ENCODE measurements at regions not wholly inside any gene's neighbourhood (a gene's known extent, or its start where the extent isn't known, plus 50 kb on each side); places are given as distances from the start of the nearest gene placed in this dataset.

- ChIA-PET CTCF (no interaction called here), POLR2A (no interaction called here)
- H3K27ac Mint-ChIP-seq = no peak overlapping the region
- Histone ChIP-seq H3K79me2 (ENCODE audit: control insufficient read depth, insufficient read depth, low read length) (no peaks in the 10 kb centered on the region), H3K27me3 (replicated peaks in 1 of 4; ENCODE audit: control extremely low read depth in 1 of 4, control insufficient read depth in 3 of 4, insufficient read depth in 4 of 4, low read length in 3 of 4) (peaks cover 0 to 4% (median 0%) of the 10 kb centered on the region in 4 experiments), H3K36me3 (replicated peaks in 1 of 2; ENCODE audit: control extremely low read depth in 1 of 2, control insufficient read depth in 1 of 2, extremely low read depth in 1 of 2, insufficient read depth in 2 of 2, low read length in 1 of 2) (no peaks in the 10 kb centered on the region), H3K27ac (ENCODE audit: low read length in 2 of 2) (no peak overlapping the region), H4K20me1 (ENCODE audit: control insufficient read depth, insufficient read depth, low read length, poor library complexity, severe bottlenecking) (no peaks in the 10 kb centered on the region), H2AFZ (ENCODE audit: insufficient read depth, low read depth, low read length, poor library complexity, severe bottlenecking) (no peak overlapping the region), H3K4me3 (ENCODE audit: control extremely low read depth in 1 of 5, extremely low read depth in 1 of 5, insufficient read depth in 1 of 5, low read depth in 2 of 5, low read length in 4 of 5) (no peak overlapping the region), H3K9ac (ENCODE audit: low read length) (no peak overlapping the region), H3K4me2 (replicated peaks; ENCODE audit: low read depth, low read length, poor library complexity, severe bottlenecking) (no peak overlapping the region), H3K9me3 (ENCODE audit: control extremely low read depth in 1 of 3, control insufficient read depth in 2 of 3, insufficient read depth in 1 of 3, low read length in 2 of 3) (no peaks in the 10 kb centered on the region), H3K4me1 (ENCODE audit: control insufficient read depth in 2 of 2, insufficient read depth in 2 of 2, low read length in 2 of 2) (peaks cover under 1 to 3% of the 10 kb centered on the region in 2 donors)
- no peaks in the 10 kb centered on the region for H3K9me3 Mint-ChIP-seq (ENCODE audit: insufficient read depth)
- intact Hi-C loops (cut with micrococcal nuclease) = no loop called here
- DNase-seq = no peak
- 100% methylated on average over 1 of the region's 2 CpGs for WGBS (ENCODE audit: insufficient coverage)
- no peak for TF ChIP-seq CTCF (IDR thresholded peaks at IDR 0.05)
- TF ChIP-seq EZH2 (IDR thresholded peaks at IDR 0.05; ENCODE audit: borderline replicate concordance, insufficient read depth, low read depth, low read length, poor library complexity, severe bottlenecking) = no peak
- peaks cover 16% of the 10 kb centered on the region for H3K4me1 Mint-ChIP-seq
- no peak overlapping the region for H3K4me3 Mint-ChIP-seq
- ATAC-seq (ENCODE audit: low read depth) = no peak
- H3K27me3 Mint-ChIP-seq = no peaks in the 10 kb centered on the region
These were observed 82.1 kb upstream of the CYRIA start for GRCh38 chr2:16747689-16748088.

- Histone ChIP-seq H3K4me2 (replicated peaks; ENCODE audit: low read depth, low read length, poor library complexity, severe bottlenecking) (no peak overlapping the region), H3K9ac (ENCODE audit: low read length) (no peak overlapping the region), H3K27ac (ENCODE audit: low read length in 2 of 2) (no peak overlapping the region), H2AFZ (ENCODE audit: insufficient read depth, low read depth, low read length, poor library complexity, severe bottlenecking) (no peak overlapping the region), H4K20me1 (ENCODE audit: control insufficient read depth, insufficient read depth, low read length, poor library complexity, severe bottlenecking) (no peaks in the 10 kb centered on the region), H3K79me2 (ENCODE audit: control insufficient read depth, insufficient read depth, low read length) (no peaks in the 10 kb centered on the region), H3K27me3 (replicated peaks in 1 of 4; ENCODE audit: control extremely low read depth in 1 of 4, control insufficient read depth in 3 of 4, insufficient read depth in 4 of 4, low read length in 3 of 4) (peaks cover 0 to 4% (median 0%) of the 10 kb centered on the region in 4 experiments), H3K36me3 (replicated peaks in 1 of 2; ENCODE audit: control extremely low read depth in 1 of 2, control insufficient read depth in 1 of 2, extremely low read depth in 1 of 2, insufficient read depth in 2 of 2, low read length in 1 of 2) (no peaks in the 10 kb centered on the region), H3K4me3 (ENCODE audit: control extremely low read depth in 1 of 5, extremely low read depth in 1 of 5, insufficient read depth in 1 of 5, low read depth in 2 of 5, low read length in 4 of 5) (no peak overlapping the region), H3K9me3 (ENCODE audit: control extremely low read depth in 1 of 3, control insufficient read depth in 2 of 3, insufficient read depth in 1 of 3, low read length in 2 of 3) (no peaks in the 10 kb centered on the region), H3K4me1 (ENCODE audit: control insufficient read depth in 2 of 2, insufficient read depth in 2 of 2, low read length in 2 of 2) (peaks cover 5 to 7% of the 10 kb centered on the region in 2 donors)
- intact Hi-C loops (cut with micrococcal nuclease) = no loop called here
- peaks cover 21% of the 10 kb centered on the region for H3K4me1 Mint-ChIP-seq
- CTCF ChIA-PET = no interaction called here
- H3K9me3 Mint-ChIP-seq (ENCODE audit: insufficient read depth) = no peaks in the 10 kb centered on the region
- 90% methylated on average over 4 of the region's 5 CpGs for WGBS (ENCODE audit: insufficient coverage)
- H3K4me3 Mint-ChIP-seq = no peak overlapping the region
- ATAC-seq (ENCODE audit: low read depth) (no peak), DNase-seq (no peak)
- POLR2A ChIA-PET = no interaction called here
- H3K27ac Mint-ChIP-seq = no peak overlapping the region
- TF ChIP-seq CTCF (IDR thresholded peaks at IDR 0.05) = no peak
- TF ChIP-seq EZH2 (IDR thresholded peaks at IDR 0.05; ENCODE audit: borderline replicate concordance, insufficient read depth, low read depth, low read length, poor library complexity, severe bottlenecking) = no peak
- H3K27me3 Mint-ChIP-seq = no peaks in the 10 kb centered on the region
These were observed 81.6 kb upstream of the CYRIA start for GRCh38 chr2:16747257-16747656.
